Endothelial cell of hepatic sinusoid (primary cell): ENCODE measurements at regions not wholly inside any gene's neighbourhood (a gene's known extent, or its start where the extent isn't known, plus 50 kb on each side); places are given as distances from the start of the nearest gene placed in this dataset.
"Not testable (repeated sequence)": the region's sequence is repeated elsewhere in the genome, so short reads cannot be mapped to it uniquely, and the experiment has no call there.

Experiments used
- in situ Hi-C: cut with HindIII; loops from 2 replicates; pipeline ENCODE4 v1.10.0; 2017; ENCODE audit warnings: low sequenced_read_pairs

- in situ Hi-C loops = no loop called here
These were observed 382.1 kb upstream of the CDH18 start for GRCh38 chr5:20370061-20370460.

- in situ Hi-C loops = no loop called here
These were observed 381.5 kb upstream of the CDH18 start for GRCh38 chr5:20369518-20369885.

GRCh38 chr5:20368571-20369517 is 380.8 kb upstream of the CDH18 start:
- in situ Hi-C loops = no loop called here

- in situ Hi-C loops = no loop called here
These were observed 379.2 kb upstream of the CDH18 start for GRCh38 chr5:20367178-20367577.

- in situ Hi-C loops = no loop called here
These were observed 372.3 kb upstream of the CDH18 start for GRCh38 chr5:20360263-20360662.

GRCh38 chr5:20359377-20359776 is 371.4 kb upstream of the CDH18 start:
- in situ Hi-C loops = no loop called here

GRCh38 chr5:20353499-20353898 is 365.5 kb upstream of the CDH18 start:
- in situ Hi-C loops = no loop called here

GRCh38 chr5:20351849-20352248 is 363.8 kb upstream of the CDH18 start:
- in situ Hi-C loops = no loop called here

GRCh38 chr5:20348321-20348720 is 360.3 kb upstream of the CDH18 start:
- in situ Hi-C loops = no loop called here

GRCh38 chr5:20347334-20347733 is 359.3 kb upstream of the CDH18 start:
- in situ Hi-C loops = no loop called here

GRCh38 chr5:20340126-20340525 is 352.1 kb upstream of the CDH18 start:
- in situ Hi-C loops = no loop called here

GRCh38 chr5:20335978-20336377 is 348.0 kb upstream of the CDH18 start:
- in situ Hi-C loops = no loop called here

- in situ Hi-C loops = no loop called here
These were observed 343.8 kb upstream of the CDH18 start for GRCh38 chr5:20331826-20332225.

- in situ Hi-C loops = no loop called here
These were observed 335.3 kb upstream of the CDH18 start for GRCh38 chr5:20323323-20323722.

- in situ Hi-C loops = no loop called here
These were observed 319.4 kb upstream of the CDH18 start for GRCh38 chr5:20307391-20307790.

- in situ Hi-C loops = no loop called here
These were observed 317.5 kb upstream of the CDH18 start for GRCh38 chr5:20305463-20305862.

GRCh38 chr5:20304570-20304969 is 316.6 kb upstream of the CDH18 start:
- in situ Hi-C loops = not testable (repeated sequence)

- in situ Hi-C loops = no loop called here
These were observed 312.1 kb upstream of the CDH18 start for GRCh38 chr5:20300110-20300509.

- in situ Hi-C loops = loop anchor here (5.0 kb wide), 1 partner anchor 32 kb away; no protein-coding TSS in a partner anchor
These were observed 306.7 kb upstream of the CDH18 start for GRCh38 chr5:20294696-20295095.

- in situ Hi-C loops = no loop called here
These were observed 303.8 kb upstream of the CDH18 start for GRCh38 chr5:20291766-20292165.

GRCh38 chr5:20287640-20288039 is 299.6 kb upstream of the CDH18 start:
- in situ Hi-C loops = no loop called here

- in situ Hi-C loops = no loop called here
These were observed 298.5 kb upstream of the CDH18 start for GRCh38 chr5:20286512-20286911.

GRCh38 chr5:20276959-20277263 is 288.9 kb upstream of the CDH18 start:
- in situ Hi-C loops = no loop called here
